ENCODE measurements at regions not wholly inside any gene's neighbourhood (a gene's known extent, or its start where the extent isn't known, plus 50 kb on each side); places are given as distances from the start of the nearest gene placed in this dataset.

- TF ChIP-seq CTCF (IDR thresholded peaks at IDR 0.05): no peak
- no peak for TF ChIP-seq POLR2A (IDR thresholded peaks at IDR 0.05)
These were observed 106.8 kb downstream of the METRNL start for GRCh38 chr17:83186226-83186625.
